Skeletal muscle tissue (tissue), 3 donors: ENCODE measurements at regions not wholly inside any gene's neighbourhood (a gene's known extent, or its start where the extent isn't known, plus 50 kb on each side); places are given as distances from the start of the nearest gene placed in this dataset.
"Not testable (repeated sequence)": the region's sequence is repeated elsewhere in the genome, so short reads cannot be mapped to it uniquely, and the experiment has no call there.

Source experiments
- H3K27ac ChIP-seq: one replicate; pipeline ENCODE4 v1.7.0; 2013; ENCODE audit warnings: mild to moderate bottlenecking, low read depth, low read length, inconsistent platforms
- H3K27me3 ChIP-seq, 3 donors: one replicate each; pipeline ENCODE4 v1.7.0; 2013; ENCODE audit warnings: low read length in 3 of 3; ENCODE audit not compliant: control insufficient read depth in 3 of 3, insufficient read depth in 3 of 3
- H3K36me3 ChIP-seq, 3 donors: one replicate each; pipeline ENCODE4 v1.7.0; 2013; ENCODE audit warnings: low read length in 3 of 3; ENCODE audit not compliant: control insufficient read depth in 3 of 3, insufficient read depth in 3 of 3
- H3K4me1 ChIP-seq, 3 donors: one replicate each; pipeline ENCODE4 v1.7.0; 2013; ENCODE audit warnings: low read length in 3 of 3, mild to moderate bottlenecking in 3 of 3; ENCODE audit not compliant: control insufficient read depth in 3 of 3, insufficient read depth in 3 of 3
- H3K4me3 ChIP-seq, 3 donors: one replicate each; pipeline ENCODE4 v1.7.0; 2013; ENCODE audit warnings: low read length in 3 of 3
- H3K9ac ChIP-seq, 3 donors: one replicate each; pipeline ENCODE4 v1.7.0; 2013; ENCODE audit warnings: low read length in 3 of 3, mild to moderate bottlenecking in 3 of 3, moderate library complexity in 2 of 3, low read depth in 1 of 3
- H3K9me3 ChIP-seq, 3 donors: one replicate each; pipeline ENCODE4 v1.7.0; 2013; ENCODE audit warnings: low read length in 3 of 3; ENCODE audit not compliant: control insufficient read depth in 3 of 3
- donor health status: Osteomylitis.

- Histone ChIP-seq H3K27ac (no peak overlapping the region), H3K9me3 (no peaks in the 10 kb centered on the region), H3K36me3 (no peaks in the 10 kb centered on the region), H3K4me1 (no peaks in the 10 kb centered on the region), H3K9ac (no peak overlapping the region), H3K4me3 (no peak overlapping the region), H3K27me3 (peaks cover 23 to 44% (median 33%) of the 10 kb centered on the region in 3 donors)
Measured at GRCh38 chr16:86955136-86955855, 361.9 kb downstream of the C16orf95 start.

- Histone ChIP-seq H3K27me3 (peaks cover 34 to 54% (median 45%) of the 10 kb centered on the region in 3 donors), H3K36me3 (no peaks in the 10 kb centered on the region), H3K4me1 (no peaks in the 10 kb centered on the region)
Measured at GRCh38 chr16:86956437-86956836, 360.8 kb downstream of the C16orf95 start.

GRCh38 chr16:86957662-86958198 is 359.5 kb downstream of the C16orf95 start:
- not testable (repeated sequence) for H3K27ac ChIP-seq, H3K4me1 ChIP-seq

More at GRCh38 chr16:86956437-86956836, 360.8 kb downstream of the C16orf95 start:
- Histone ChIP-seq H3K9ac (no peak overlapping the region), H3K27ac (no peak overlapping the region), H3K9me3 (no peaks in the 10 kb centered on the region), H3K4me3 (no peak overlapping the region)

GRCh38 chr16:86958423-86958822 is 358.8 kb downstream of the C16orf95 start:
- Histone ChIP-seq H3K27ac (no peak overlapping the region), H3K4me1 (no peaks in the 10 kb centered on the region), H3K4me3 (no peak overlapping the region), H3K36me3 (no peaks in the 10 kb centered on the region), H3K27me3 (peaks cover 38 to 66% (median 54%) of the 10 kb centered on the region in 3 donors), H3K9me3 (no peaks in the 10 kb centered on the region), H3K9ac (no peak overlapping the region)

More at GRCh38 chr16:86957662-86958198, 359.5 kb downstream of the C16orf95 start:
- H3K9ac ChIP-seq, H3K36me3 ChIP-seq, H3K4me3 ChIP-seq, H3K9me3 ChIP-seq: not testable (repeated sequence)
- H3K27me3 ChIP-seq, result peaks cover 38 to 61% (median 52%) of the 10 kb centered on the region in 3 donors

- H3K9me3 ChIP-seq, result no peaks in the 10 kb centered on the region
- H3K4me3 ChIP-seq, result no peak overlapping the region
- H3K36me3 ChIP-seq, result no peaks in the 10 kb centered on the region
- H3K27ac ChIP-seq, result no peak overlapping the region
- peaks cover 42 to 67% (median 58%) of the 10 kb centered on the region in 3 donors for H3K27me3 ChIP-seq
- H3K4me1 ChIP-seq, result no peaks in the 10 kb centered on the region
- H3K9ac ChIP-seq, result no peak overlapping the region
Measured at GRCh38 chr16:86959091-86959651, 358.0 kb downstream of the C16orf95 start.

GRCh38 chr16:86959729-86960128 is 357.5 kb downstream of the C16orf95 start:
- Histone ChIP-seq H3K9ac (no peak overlapping the region), H3K9me3 (no peaks in the 10 kb centered on the region), H3K27ac (no peak overlapping the region), H3K4me1 (no peaks in the 10 kb centered on the region), H3K27me3 (peaks cover 43 to 71% (median 62%) of the 10 kb centered on the region in 3 donors), H3K36me3 (no peaks in the 10 kb centered on the region), H3K4me3 (no peak overlapping the region)

GRCh38 chr16:86960266-86960665 is 356.9 kb downstream of the C16orf95 start:
- H3K4me3 ChIP-seq, result no peak overlapping the region
- H3K9me3 ChIP-seq, result no peaks in the 10 kb centered on the region
- no peak overlapping the region for H3K9ac ChIP-seq
- H3K27ac ChIP-seq, result no peak overlapping the region
- no peaks in the 10 kb centered on the region for H3K36me3 ChIP-seq
- peaks cover 43 to 68% (median 68%) of the 10 kb centered on the region in 3 donors for H3K27me3 ChIP-seq
- no peaks in the 10 kb centered on the region for H3K4me1 ChIP-seq

- H3K4me3 ChIP-seq, result no peak overlapping the region
- H3K27me3 ChIP-seq, result peaks cover 48 to 71% (median 69%) of the 10 kb centered on the region in 3 donors
- H3K36me3 ChIP-seq, result no peaks in the 10 kb centered on the region
- H3K4me1 ChIP-seq, result no peaks in the 10 kb centered on the region
- no peak overlapping the region for H3K27ac ChIP-seq
- no peak overlapping the region for H3K9ac ChIP-seq
- no peaks in the 10 kb centered on the region for H3K9me3 ChIP-seq
Measured at GRCh38 chr16:86961171-86961601, 356.0 kb downstream of the C16orf95 start.

GRCh38 chr16:86962259-86962658 is 354.9 kb downstream of the C16orf95 start:
- no peaks in the 10 kb centered on the region for H3K9me3 ChIP-seq
- no peak overlapping the region for H3K9ac ChIP-seq
- H3K27me3 ChIP-seq, result peaks cover 52 to 65% (median 60%) of the 10 kb centered on the region in 3 donors
- H3K36me3 ChIP-seq, result no peaks in the 10 kb centered on the region
- H3K4me3 ChIP-seq, result no peak overlapping the region
- H3K4me1 ChIP-seq, result no peaks in the 10 kb centered on the region
- no peak overlapping the region for H3K27ac ChIP-seq

GRCh38 chr16:86962913-86963312 is 354.3 kb downstream of the C16orf95 start:
- Histone ChIP-seq H3K9ac (no peak overlapping the region), H3K4me3 (no peak overlapping the region), H3K9me3 (no peaks in the 10 kb centered on the region), H3K27ac (no peak overlapping the region), H3K4me1 (no peaks in the 10 kb centered on the region), H3K27me3 (peaks cover 49 to 63% (median 62%) of the 10 kb centered on the region in 3 donors), H3K36me3 (no peaks in the 10 kb centered on the region)
